Stimulated activated CD4-positive, alpha-beta T cell treated with anti-CD3 and anti-CD28 coated beads, Interleukin-1b, Interleukin-23, amount 100 ng/mL, for 4 hours (primary cell): ENCODE measurements at regions not wholly inside any gene's neighbourhood (a gene's known extent, or its start where the extent isn't known, plus 50 kb on each side); places are given as distances from the start of the nearest gene placed in this dataset.

Source experiments
- DNase-seq, 2 donors: peaks; one replicate each; pipeline ENCODE4 v3.0.0-alpha.2; 2020; ENCODE audit warnings: low read depth in 2 of 2

DNA sequence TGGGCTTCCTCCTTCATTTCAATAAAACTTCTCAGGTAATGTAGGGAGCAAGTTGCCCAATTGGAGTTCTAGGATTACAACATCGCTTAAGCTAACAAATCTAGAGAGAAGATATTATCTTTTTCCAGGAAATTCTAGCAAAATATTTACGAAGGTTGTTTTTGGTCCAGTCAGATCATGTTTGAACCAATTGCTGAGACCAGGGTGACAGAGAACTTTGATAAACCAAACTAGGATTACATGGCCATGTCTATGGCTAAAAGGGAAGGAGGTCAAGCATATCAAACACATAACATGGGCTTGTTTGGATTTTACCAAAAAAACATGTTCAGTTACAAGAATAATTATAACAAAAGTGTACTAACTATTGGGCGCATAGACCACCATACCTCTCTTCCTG is 442.4 kb upstream of the SGCG start:
- no peak for DNase-seq

DNA sequence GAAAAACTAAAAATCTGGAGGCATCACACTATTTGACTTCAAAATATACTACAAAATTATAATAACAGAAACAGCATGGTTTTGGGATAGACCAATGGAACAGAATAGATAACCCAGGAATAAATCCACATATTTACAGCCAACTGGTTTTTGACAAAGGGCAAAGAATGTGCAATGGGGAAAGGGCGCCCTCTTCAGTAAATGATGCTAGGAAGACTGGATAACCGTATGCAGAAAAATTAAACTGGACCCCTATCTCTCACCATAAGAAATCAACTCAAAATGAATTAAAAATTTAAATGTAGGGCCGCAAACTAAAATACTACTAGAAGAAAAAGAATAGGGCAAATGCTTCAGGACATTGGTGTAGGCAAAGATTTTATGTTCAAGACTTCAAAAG is 440.5 kb upstream of the SGCG start:
- DNase-seq, result no peak

DNA sequence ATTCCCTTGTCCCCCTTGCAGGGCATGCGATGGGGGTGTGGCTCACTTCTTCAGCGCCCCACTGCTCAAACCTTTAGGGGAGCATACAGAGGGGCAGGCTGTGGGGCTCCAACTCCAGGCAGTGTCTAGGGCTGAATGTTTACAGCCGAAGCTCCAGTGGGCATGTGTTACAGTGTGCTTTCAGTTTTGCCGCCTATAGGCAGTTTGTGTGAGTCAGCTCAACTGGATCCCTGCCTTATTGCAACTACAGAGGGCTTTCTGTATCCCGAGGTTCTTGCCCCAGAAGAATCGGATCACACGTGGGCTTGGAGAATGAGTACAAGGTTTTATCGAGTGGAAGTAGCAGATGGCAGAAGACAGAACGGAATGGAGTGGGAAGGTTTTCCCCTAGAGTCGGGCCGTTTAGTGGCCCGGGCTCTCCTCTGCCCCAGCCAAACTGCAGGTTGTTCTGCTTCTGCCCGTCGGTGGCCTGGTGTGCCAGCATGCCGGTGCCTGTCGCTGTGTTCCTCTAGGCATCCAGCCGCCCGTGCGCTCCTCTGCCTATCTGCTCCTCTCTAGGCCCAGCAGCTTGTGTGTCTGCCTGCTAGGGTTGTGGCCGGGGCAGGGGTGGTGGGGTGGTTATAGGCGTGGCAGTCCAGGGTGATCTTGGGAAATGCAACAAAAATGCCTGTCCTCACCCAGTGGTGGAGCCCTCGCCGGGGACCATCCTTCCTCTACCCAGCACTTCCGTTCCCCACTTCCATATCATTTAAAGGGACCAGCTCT is 435.9 kb upstream of the SGCG start:
- no peak for DNase-seq

DNA sequence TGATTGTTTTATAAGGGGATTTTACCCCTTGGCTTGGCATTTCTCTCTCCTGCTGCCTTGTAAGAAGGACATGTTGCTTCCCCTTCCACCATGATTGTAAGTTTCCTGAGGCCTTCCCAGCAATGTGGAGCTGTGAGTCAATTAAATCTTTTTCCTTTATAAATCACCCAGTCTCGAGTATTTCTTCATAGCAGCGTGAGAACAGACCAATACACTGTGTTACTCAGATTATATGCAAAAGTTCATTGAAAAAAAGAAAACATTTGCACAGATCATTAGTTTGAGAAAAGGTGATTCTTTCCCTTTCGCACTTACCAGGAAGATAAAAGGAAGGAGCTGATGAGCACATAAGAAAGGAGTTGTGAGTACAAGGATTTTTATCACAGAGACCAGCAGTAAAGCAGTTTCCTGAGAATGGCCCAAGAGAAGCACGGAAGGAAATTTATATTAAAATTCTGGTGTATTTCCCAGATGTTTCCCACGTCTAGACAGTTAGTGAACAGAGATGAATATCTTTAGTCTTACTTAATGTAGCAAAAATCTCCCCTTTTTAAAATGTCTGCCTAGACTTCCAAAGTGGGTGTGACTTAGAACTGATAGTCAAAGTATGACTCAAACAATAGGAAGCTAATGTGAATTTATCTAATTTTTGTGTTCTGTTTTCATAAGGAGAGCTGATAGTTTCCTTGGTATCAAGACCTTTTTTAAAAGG is 431.8 kb upstream of the SGCG start:
- no peak for DNase-seq

DNA sequence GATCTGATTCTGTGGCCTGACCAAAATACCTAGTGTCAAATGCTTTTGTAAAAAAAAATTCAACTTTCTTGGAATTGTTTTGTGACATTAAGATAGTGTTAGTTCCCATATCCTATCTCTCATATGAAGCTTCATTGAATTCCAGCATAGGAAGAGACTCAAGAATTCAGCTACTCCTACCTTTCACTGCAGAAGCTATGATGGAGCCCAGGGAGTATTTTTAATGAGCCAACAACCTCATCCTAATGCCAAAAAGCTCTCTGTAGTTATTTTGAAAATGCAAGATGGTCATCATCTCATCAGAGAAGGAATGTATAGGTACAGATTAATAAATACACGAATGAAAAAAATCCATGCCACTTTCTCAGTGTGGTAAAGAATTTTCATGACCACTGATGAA is 431.2 kb upstream of the SGCG start:
- no peak for DNase-seq

DNA sequence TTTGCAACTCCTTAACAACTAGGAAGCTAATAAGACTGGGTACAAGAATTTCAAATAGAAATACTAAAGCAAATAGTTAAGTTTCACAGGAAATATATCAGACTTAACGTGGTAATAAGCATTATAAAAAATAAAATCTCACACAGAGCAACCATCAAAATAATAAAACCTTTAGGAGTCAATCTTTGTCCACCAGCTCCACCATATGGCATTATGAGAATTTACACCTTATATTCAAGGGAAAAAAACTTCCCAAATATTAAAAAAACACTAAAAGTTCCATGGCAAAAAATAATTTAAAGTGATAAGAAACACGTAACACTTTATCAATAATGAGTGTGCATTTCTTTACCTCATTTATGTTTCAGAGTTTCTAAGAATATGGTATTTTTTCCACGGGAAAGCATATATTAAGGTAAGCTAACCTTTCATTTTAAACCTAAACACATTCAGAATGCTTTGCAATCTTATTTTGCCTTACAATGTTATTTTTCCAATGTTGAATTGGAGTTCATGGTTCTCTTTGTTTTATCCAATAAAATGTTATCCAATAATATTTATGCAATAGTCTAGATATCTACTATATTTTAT is 423.2 kb upstream of the SGCG start:
- no peak for DNase-seq

DNA sequence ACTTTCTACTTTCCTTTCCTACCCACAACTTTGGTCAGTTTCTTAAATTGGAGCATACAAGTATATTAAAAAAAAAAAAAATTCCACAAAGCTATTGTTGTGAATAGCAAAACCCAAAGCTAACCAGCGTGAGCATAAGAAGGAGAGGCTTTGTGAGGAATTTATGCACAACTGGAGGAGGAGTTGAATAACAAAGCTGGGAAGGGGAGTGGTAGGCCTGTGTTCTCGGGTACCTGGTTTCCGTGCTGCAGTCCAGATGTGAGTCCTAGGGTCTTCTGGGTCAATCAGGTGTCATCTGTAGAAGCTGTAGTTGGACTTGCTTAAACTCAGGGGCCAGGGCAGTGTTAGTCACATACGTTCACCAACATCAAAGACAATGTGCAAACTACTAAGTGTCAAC is 422.5 kb upstream of the SGCG start:
- no peak for DNase-seq

DNA sequence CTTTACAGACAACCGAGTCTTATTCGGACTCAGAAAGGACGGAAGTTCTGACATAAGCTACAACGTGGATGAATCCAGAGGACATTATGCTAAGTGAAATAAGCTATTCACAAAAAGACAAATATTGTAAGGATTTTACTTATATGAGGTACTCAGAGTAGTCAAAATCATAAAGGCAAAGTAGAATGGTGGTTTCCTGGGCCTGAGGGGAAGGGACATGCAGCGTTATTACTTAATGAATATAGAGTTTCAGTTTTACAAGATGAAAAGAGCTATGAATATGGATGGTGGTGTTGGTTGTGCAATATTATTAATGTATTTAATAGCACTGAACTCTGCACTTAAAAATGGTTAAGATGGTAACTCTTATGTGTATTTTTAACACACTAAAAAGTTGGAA is 419.1 kb upstream of the SGCG start:
- no peak for DNase-seq

DNA sequence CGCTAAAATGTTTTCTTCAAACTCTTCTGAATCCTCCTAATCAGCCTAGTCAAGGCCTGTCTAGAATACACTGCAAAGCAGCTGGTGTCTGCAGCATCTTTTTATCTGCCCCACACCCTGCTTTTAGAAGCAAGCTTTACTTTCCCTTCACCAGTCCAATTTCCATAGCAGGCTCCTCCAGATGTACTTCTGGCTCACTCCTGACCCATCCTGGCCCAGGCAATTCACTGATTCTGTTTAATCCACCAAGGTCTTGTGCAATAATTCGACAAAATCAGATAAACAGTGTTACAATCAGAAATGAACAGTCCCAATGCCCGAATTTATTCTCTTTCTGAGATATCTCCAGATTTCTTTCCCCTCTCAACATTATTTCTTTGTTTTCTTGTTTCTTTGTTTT is 415.2 kb upstream of the SGCG start:
- DNase-seq, result no peak

DNA sequence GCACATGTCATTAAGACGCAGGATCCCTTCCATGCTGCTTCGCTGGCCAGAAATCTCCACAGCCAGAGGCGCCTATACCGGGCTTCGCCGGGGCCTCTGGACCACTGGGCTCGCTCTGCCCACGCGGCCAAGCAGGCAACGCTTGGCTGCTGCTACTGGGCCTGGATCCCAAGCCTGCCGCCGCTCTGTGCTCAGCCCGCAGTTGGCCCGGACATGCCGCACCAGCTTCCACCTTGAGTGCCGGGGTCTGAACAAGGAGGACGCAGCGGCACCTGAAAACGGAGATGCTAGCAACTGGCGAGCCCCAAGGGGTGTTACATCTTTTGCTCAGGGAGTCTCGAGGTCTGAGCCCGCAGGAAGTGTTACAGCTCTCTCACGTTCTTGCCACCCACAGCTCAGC is 409.9 kb upstream of the SGCG start:
- no peak for DNase-seq

DNA sequence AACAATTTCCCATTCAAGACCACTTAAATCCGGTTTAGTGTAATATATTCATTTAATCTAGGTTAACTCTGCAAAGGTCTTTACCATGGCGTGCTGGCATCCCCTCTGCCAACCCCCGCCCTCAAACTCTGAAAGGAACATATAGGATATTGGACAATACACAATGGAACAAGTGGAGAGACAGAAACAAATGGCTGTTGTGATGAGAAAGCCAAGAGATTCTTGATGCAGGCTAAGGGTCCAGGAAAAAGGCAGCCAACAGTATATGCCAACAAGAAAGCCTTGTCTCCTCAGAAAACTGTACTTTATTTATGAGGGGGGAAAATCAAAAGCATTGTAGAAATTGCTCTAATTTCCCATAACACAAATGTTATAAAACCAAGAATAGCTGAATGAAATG is 407.3 kb upstream of the SGCG start:
- DNase-seq, result no peak

DNA sequence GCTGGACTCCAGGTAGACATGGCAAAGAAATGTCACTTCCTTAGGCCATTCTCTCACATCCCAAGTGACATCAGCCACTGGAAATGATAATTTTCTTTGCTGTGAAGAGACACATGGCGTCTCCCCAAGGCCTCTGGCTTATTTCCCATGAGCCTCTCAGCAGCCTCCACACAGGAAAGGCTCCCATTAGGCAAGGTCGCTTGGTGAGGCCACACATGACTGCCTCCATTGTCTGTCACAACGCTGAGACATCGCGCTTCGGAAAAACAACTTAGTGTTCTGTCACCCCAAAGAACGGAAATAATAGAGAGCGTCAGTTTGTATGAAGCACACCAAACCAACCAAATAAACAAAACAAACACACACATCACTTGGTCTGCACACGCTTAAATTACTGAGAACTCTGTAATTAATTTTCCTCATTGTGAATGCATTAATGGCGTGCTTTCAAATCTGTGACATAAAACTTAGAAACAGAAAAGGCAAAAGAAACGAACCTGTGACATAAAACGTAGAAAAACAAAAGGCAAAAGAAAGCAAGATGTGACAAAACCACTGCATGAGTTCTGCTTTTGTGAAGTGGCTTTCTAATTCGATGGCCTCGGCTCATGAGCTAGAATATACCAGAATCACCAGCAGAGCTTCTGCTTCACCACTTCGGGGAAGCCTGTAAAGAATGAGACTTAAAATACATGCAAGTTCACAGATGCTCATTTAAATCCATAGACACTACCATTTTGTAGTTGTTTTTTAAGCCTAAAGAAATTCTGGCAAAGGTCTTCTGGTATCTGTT is 404.2 kb upstream of the SGCG start:
- DNase-seq, result no peak

DNA sequence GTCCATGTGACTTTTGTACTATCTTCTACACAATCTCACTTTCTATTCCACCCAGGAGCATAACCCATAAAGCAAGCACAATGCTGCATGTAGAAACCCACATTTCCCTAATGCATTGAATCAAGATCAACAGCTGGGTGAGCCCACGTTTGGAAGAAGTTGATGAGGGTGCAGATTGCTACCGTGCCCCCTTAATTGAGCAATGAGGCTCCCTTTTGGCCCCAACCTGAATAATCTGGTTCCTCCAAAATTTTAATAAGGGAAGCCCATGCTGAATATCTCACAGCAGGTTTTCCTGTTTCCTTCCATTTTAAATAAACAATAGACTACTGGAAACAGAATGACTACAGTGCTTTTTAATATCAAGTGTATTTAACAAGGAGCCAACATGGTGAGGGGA is 403.6 kb upstream of the SGCG start:
- no peak for DNase-seq

DNA sequence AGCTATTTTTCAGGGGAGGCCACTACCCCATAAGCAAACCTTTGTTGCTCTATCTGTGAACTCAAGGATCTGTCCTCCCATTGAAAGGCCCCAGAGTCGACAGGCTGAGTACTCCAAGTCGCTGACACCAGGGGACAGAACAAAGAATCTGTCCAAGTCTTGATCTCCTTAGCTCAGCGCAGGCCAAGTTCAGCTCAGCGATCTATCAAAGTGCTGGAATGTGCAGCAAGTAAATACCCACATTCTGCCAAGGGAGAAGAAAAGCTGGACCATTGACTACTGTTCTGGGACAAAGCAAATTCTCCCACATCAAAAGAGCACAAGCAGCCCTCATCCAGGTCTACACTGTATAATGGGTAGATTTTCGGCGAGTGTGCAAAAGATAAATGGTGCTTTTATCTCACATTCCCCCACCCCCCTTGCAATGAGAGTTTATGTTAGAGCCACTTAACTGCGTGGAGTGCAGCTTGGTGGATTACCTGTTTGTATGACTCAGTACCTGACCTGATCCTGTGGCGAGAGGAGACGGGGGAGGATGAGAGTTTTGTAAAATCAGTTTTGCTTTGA is 391.7 kb upstream of the SGCG start:
- DNase-seq, result no peak

DNA sequence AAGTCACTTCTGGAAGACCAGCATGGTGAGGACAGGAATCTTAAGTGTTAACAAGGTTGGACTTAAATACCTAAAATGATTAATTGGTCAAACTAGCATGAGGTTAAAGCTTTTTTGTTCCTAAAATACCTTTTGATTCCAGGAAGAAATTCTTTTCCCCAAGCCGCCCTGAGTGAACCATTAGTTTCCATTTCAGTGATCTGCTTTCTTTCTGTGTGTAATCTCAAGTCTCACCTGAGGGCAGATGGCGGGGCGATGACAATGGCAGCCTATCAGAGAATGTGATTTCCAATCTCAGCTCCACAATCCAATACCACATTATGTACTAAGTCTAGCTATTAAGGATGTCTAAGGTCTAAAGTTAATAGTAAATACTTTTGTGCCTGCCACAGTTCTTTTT is 390.9 kb upstream of the SGCG start:
- no peak for DNase-seq

DNA sequence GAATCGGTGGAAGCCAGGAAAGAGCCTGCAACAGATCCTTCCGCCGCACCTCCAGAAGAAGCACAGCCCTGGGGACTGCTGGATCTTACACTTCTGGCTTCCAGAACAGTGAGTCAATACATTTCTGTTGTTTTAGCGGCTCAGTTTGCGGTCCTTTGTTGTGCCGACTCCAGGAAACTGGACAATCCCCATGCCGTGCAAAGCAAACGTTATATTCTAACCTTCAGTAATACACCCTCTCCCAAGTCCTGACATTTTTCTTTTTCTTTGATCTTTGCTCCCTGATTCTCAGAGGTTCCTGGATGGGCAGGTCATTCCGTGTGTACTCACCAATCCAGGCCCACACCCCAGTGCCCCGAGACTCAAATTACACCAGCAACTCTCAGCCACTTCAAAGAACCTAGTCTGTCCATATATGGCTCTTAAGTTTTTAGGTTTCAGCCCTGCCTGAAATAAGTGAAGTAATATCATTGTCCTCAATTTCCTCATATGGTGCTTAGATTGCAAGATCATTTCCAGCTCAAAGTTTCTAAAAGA is 387.1 kb upstream of the SGCG start:
- no peak for DNase-seq

DNA sequence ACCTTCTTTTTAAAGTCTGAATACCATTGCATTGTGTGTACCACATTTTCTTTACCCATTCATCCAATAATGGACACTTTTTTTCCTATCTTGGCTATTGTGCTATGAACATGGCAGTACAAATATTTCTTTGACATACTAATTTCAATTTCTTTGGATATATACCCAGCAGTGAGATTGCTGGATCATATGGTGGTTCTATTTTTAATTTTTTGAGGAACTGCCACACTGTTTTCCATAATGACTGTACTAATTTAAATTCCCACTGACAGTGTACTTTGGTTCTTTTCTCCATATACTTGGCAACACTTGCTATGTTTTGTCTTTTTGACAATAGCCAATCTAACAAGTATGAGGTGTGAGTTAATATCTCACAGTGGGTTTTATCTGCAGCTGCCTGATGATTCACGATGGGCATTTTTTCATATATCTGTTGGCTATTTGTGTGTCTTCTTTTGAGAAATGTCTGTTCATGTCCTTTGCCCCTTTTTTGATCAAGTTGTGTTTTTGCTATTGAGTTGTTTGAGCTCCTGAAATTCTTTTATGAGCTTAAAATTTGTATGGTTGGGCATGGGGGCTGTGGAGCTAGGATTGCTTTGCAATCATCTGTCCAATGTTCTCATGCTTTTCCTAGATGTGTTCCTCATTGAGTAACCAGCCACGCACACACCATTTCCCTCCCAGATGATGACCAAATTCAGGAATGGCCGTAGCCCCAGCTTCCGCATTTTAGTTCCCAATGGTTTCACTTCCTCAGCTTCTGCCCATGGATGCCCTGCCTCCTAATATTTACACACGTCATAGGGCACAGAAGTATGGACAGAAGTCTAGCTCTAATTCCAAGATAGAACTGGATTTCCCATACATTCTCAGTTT is 380.0 kb upstream of the SGCG start:
- DNase-seq, result no peak

DNA sequence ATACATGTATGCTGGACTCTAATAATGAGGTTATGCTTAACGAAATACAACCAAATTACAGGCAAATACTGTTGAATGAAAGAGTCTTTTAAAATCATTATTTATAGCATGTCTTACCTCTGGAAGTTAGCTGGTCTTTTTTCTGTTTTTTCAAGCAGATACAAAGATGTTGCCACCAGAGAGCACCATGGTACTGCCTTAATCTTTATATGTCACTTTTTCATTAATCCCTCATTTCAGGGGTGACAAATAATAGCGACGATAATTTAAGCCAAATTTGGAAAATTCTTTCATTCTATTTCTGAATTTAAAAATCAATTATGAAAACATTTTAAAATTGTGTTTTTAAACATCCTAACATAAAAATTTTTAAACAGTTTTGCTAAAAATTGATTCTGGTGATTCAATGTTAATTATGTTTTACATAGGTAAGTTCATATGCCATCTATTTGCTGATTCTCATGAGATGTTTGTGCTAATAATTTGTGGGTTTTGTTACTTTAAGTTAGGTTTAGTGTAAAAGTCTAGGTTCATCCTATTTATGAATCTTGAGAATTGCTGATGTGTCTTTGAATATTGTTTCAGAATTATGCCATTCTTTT is 379.3 kb upstream of the SGCG start:
- no peak for DNase-seq

DNA sequence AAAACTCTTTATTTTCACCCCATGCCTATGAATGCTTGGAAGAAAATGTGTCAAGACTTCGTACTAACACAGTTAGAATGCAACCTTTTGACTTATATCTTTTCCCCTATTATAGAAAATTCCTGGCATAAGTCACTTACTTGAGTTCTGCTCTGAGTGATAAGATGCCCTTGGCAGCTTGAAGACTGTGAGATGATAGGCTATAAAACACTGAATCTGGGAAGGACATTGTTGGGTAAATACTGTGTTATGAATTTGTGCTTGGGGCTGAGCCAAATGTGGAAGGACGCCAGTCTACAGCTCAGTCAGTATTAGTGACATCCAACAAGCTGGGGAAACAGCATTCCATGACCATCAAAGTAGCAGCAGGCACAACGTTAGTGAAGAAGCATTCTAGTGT is 368.0 kb upstream of the SGCG start:
- no peak for DNase-seq
